RWPE1 (cell line): ENCODE measurements at regions not wholly inside any gene's neighbourhood (a gene's known extent, or its start where the extent isn't known, plus 50 kb on each side); places are given as distances from the start of the nearest gene placed in this dataset.

Source experiments
- CTCF ChIA-PET: fragments of 350-600 bp; sonication (Branson Sonifier 250); formaldehyde crosslinking; extraction: SDS; loops from one replicate; lab custom pipeline; 2021; lab: Yijun Ruan, JAX
- POLR2A ChIA-PET: fragments of 400-600 bp; formaldehyde crosslinking; extraction: SDS; loops from one replicate; lab custom pipeline; 2020; ENCODE audit warnings: antibody characterized with exemption; ENCODE audit not compliant: low non-redundant PET; lab: Yijun Ruan, JAX
- DNase-seq: peaks from one replicate; pipeline ENCODE4 v3.0.0; 2012; ENCODE audit warnings: low spot score
- H3K27ac ChIP-seq: fragments of 450-650 bp; 2 replicates; pipeline ENCODE4 v1.5.1; 2017
- TF ChIP-seq, protein P1 (sequence below): fragments of 450-650 bp; conservative IDR thresholded peaks from 2 replicates; pipeline ENCODE4 v1.5.1; 2017; ENCODE audit warnings: low read depth, mild to moderate bottlenecking

DNA sequence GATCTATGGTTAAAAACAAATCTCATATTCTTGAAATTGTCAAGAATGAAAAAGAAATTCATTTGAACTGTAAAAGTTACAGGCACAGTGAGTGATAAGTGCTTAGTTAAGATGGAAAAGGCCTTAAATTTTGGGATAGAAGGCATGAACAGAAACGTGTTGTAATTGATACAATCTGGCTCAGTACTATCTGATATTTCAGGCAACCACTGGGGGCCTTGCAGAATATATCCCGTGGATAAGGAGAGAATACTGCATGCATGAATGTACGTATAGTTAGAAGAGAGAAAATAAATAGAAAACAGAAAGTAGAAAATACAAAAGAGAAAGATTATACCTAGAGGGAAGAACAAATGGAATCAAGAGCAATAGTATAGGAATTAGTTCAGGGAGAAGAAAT is 741.4 kb upstream of the CCDC54 start:
- ChIA-PET CTCF (no interaction called here), POLR2A (no interaction called here)
- no peak for DNase-seq
- TF ChIP-seq, protein P1, sequence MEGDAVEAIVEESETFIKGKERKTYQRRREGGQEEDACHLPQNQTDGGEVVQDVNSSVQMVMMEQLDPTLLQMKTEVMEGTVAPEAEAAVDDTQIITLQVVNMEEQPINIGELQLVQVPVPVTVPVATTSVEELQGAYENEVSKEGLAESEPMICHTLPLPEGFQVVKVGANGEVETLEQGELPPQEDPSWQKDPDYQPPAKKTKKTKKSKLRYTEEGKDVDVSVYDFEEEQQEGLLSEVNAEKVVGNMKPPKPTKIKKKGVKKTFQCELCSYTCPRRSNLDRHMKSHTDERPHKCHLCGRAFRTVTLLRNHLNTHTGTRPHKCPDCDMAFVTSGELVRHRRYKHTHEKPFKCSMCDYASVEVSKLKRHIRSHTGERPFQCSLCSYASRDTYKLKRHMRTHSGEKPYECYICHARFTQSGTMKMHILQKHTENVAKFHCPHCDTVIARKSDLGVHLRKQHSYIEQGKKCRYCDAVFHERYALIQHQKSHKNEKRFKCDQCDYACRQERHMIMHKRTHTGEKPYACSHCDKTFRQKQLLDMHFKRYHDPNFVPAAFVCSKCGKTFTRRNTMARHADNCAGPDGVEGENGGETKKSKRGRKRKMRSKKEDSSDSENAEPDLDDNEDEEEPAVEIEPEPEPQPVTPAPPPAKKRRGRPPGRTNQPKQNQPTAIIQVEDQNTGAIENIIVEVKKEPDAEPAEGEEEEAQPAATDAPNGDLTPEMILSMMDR = no peak
- no peak overlapping the region for H3K27ac ChIP-seq

DNA sequence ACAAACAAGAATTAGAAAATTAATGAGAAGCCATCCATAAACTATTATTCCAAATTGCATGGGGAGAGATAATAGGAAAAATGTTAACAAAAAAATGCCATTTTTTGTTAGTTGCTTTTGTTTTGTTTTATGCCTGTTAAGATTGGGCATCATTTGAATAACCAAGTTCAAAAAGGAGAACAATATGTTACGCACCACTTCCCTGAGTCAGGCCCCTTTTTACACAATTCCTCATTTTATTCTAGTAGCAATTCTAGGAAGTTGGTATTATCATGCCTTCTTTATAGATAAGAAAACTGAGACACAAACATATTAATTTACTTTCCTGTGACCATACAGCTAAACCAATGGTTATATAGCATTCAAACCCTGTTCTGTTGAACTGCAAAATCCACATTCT is 736.9 kb upstream of the CCDC54 start:
- ChIA-PET CTCF (no interaction called here), POLR2A (no interaction called here)
- H3K27ac ChIP-seq = no peak overlapping the region
- DNase-seq = no peak
- TF ChIP-seq, protein P1 = no peak

DNA sequence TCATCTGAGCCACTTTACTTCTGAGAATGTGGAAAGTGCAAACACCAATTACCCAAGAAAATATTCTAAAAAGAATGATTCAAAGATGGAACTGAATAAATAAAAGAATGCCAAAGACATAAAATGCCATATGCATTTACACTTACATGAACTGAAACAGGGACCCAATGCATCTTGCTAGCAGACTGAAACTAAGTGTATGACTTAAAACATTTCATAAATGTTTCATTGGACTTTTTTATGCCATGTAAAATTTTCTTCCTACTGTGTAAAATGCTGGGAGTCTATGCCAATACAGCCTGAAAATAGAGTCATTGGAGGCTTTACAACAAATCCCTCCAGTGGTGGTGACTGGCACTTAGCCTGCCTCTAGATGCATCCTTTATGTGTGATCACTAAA is 735.1 kb upstream of the CCDC54 start:
- ChIA-PET POLR2A (no interaction called here), CTCF (interaction anchor here (0.6 kb wide), 1 partner anchor 722 kb away, joined by 3 read pairs; no protein-coding TSS in a partner anchor)
- H3K27ac ChIP-seq = no peak overlapping the region
- TF ChIP-seq, protein P1 = no peak
- DNase-seq = no peak

DNA sequence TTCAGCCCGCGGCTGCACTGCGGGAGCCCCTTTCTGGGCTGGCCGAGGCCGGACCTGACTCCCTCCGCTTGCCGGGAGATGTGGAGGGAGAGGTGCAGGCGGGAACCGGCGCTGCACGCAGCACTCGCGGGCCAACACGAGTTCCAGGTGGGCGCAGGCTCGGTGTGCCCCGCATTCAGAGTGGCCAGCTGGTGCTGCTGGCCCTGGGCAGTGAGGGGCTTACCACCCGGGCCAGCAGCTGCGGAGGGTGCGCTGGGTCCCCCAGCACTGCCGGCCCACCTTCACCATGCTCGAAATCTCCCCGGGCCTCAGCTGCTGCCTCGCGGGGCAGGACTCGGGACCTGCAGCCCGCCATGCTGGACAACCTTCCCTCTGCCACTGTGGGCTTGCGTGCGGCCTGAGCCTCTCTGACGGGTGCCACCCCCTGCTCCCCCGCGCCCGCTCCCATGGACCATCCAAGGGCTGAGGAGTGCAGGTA is 733.5 kb upstream of the CCDC54 start:
- DNase-seq = no peak
- ChIA-PET POLR2A (no interaction called here), CTCF (interaction anchor here (0.6 kb wide), 1 partner anchor 316 kb away, joined by 5 read pairs; no protein-coding TSS in a partner anchor)

GRCh38 chr3:106673926-106674569 is 703.2 kb upstream of the CCDC54 start:
- H3K27ac ChIP-seq = no peak overlapping the region
- CTCF ChIA-PET = no interaction called here
- TF ChIP-seq, protein P1 = no peak
- POLR2A ChIA-PET = no interaction called here
- no peak for DNase-seq

More for the DNA sequence above, 733.5 kb upstream of the CCDC54 start:
- H3K27ac ChIP-seq = no peak overlapping the region
- TF ChIP-seq, protein P1 = no peak

- CTCF ChIA-PET = no interaction called here
These were observed 701.8 kb upstream of the CCDC54 start for GRCh38 chr3:106675451-106675850.

More at GRCh38 chr3:106675451-106675850, 701.8 kb upstream of the CCDC54 start:
- TF ChIP-seq, protein P1 = no peak
- DNase-seq = no peak
- H3K27ac ChIP-seq = no peak overlapping the region
- POLR2A ChIA-PET = no interaction called here
